ACHN (cell line): ENCODE measurements at regions not wholly inside any gene's neighbourhood (a gene's known extent, or its start where the extent isn't known, plus 50 kb on each side); places are given as distances from the start of the nearest gene placed in this dataset.
A peak's percentile ranks its signal among the peaks of the same experiment; 100 is the strongest.
"Not testable (repeated sequence)": the region's sequence is repeated elsewhere in the genome, so short reads cannot be mapped to it uniquely, and the experiment has no call there.

ENCODE experiments used
- DNase-seq: peaks from one replicate; pipeline ENCODE4 v3.0.0-alpha.2; 2015
- in situ Hi-C: cut with HindIII; loops from 2 replicates; pipeline ENCODE4 v1.10.0; 2017; ENCODE audit warnings: low sequenced_read_pairs, low pct_ligation_motif_present, low pct_unique_long_range_greater_than_20kb

DNA sequence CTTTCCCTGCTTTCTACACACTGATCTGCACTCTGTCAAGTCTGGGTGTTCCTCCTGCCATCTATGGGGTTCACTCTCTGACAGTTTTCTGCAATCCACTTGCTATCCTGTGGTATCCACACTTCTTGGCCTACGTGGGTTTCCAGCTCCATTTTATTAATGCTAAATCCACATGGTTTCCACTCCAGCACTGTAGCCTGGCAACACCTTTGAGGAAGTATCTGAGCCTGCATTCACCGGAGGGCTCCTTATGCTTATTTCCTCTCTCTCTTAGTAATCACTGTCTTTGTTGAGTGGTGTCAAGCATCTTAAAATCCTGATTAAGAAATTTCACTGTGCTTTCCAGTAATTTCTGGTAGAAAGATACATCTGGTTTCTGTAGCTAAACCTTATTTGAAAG is 703.7 kb downstream of the TMEM121 start:
- no peak for DNase-seq
- in situ Hi-C loops, result no loop called here

DNA sequence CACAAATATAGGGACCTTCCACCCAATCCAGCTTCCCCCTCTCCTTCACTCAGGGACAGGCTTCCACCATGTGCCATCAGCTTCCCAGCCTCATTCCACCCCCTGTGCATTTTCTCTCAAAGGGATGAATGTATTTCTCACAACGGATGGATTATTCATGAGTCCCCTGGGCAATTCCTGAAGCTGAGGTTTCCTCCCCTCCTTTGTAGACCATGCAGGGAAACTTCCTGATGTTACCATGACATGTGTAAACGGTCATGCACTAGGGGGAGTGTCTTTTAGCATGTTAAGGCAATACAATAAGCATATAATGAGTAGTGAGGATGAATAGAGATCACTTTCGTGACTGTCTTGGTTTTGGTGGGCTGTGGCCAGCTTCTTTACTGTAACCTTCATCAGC is 706.8 kb downstream of the TMEM121 start:
- DNase-seq, in situ Hi-C loops: not testable (repeated sequence)

GRCh38 chr14:106234525-106235254 is 708.3 kb downstream of the TMEM121 start:
- DNase-seq, in situ Hi-C loops: not testable (repeated sequence)

DNA sequence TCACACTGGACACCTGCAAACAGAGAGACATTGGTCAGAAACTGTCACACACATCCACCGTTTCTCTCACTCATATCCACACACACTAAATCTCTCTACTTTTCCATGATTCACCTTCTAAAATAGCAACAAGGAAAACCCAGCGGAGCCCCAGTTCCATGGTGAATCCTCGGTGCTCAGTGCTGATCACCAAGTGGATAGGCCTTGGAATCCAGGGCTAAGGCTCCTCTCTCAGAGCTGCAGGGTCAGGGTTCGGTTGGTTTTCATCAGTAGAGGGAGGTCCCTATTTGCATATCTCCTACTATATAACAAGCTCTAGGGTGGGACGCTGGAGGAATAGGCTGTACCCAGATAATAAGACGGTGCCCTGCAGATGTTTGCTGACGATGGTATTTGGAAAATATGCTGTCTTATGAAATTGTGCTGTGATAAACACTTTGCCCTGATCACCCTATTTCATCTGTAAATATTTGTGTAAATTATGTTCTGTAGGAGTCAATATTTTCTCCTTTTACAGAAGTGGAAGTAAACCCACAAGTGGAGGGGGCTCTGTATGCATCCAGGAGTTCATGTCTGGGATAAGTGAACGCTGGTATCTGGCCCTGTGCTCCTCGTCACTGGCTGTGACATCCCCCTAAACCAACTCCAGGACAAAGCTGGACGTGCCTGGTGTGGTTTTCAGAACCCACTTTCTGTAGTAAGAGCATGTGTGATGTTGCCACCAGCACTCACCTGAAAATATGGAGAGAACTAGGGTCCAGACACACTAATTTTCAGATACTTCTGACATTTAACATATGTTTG is 709.2 kb downstream of the TMEM121 start:
- in situ Hi-C loops, result no loop called here
- DNase-seq, result no peak

DNA sequence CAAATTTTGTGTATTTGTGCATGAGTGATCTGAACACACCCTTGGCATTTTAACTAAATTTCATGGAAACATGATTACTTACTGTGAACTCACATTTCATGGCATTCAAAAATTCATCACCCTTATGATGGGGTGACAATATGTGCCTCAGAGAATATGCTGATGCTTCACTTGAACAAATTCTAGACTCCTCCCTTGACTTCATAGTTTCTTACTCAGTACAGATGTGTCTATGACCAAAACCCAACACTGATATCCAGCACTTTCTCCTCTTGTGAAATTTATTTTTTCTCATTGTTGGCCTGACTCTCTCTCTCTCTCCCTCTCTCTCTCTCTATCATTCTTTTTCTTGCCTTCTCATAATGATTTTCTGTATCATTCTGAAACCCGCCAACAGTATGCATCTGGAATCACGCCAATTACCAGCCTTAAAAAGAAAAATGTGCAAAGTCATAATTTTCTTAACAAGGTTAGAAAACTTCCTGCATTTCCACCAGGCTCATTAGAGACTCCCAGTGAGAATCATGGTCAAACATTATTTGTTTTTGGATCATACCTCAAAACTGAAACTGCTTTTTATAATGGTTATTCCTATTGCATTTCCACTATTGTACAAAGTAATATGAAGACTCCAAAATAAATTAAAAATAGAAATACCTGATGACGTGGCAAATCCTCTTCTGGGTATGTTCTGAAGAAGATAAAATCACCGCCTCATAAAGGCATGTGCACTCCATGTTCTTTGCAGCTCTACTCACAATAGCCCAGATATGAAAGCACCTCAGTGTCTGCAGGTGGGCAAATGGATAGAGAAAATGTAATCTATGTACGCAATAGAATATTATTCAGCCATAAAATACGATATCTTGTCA is 722.2 kb downstream of the TMEM121 start:
- no peak for DNase-seq
- in situ Hi-C loops, result no loop called here

- in situ Hi-C loops, DNase-seq: not testable (repeated sequence)
Measured at GRCh38 chr14:106253995-106254394, 727.6 kb downstream of the TMEM121 start.

DNA sequence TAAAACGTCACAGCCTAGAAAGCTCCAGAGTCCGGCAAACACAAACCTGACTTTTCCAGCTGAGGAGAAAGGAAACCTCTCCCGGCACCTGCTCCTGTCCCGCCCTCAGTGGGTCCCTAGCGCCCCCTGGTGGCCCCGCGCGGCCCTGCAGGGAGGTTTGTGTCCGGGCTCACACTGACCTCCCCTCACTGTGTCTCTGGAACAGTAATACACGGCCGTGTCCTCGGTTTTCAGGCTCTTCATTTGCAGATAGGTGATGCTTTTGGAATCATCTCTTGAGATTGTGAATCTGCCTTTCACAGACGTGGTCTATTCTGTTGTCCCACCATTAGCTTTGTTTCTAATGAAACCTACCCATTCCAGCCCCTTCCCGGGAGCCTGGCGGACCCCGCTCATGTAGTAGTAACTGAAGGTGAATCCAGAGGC is 731.2 kb downstream of the TMEM121 start:
- in situ Hi-C loops, result not testable (repeated sequence)
- DNase-seq, result peak; percentile 51

DNA sequence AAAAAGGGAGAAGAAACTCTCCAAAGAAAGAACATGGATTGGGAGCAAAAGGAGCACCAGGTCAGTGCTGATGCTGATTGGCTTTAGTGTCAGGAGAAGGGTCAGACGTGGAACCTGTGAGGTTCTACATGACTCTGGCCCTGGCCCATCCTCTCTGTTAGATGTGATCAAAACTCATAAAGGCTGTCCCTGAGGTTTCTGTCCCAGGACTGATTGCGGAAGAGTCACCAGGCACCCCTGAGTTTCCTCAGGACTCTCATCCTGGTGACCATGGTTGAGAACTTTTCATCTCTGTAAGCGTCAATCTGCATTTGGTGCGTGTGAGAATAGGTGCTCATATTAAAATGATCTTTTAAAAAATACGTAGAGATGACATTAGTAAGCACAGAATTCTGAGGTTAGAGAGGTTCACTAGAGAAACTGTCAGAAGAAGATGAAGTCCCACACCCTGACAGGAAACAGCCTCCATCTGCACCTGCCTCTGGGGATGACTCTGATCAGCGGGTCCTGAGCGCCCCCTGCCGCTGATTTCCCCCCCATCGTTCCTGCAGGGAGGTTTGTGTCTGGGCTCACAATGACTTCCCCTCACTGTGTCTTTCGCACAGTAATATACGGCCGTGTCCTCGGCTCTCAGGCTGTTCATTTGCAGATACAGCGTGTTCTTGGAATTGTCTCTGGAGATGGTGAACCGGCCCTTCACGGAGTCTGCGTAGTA is 741.8 kb downstream of the TMEM121 start:
- in situ Hi-C loops, result no loop called here
- DNase-seq, result no peak

DNA sequence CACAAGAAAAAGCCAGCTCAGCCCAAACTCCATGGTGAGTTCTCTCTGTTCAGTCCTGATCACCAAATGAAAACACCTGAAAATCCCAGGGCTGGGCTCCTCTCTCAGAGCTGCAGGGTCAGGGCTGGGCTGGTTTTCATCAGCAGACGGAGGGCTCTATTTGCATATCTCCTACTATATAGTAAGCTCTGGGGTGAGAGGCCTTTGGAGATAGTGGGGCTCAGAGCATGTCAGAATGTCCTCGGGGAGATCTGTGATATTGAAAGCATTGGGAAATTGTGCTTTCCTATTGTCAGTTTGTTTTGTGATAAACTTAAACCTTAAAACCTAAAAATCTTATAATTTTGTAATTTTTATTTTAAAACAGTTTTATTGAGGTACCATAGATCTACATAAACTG is 742.6 kb downstream of the TMEM121 start:
- no peak for DNase-seq
- in situ Hi-C loops, result no loop called here

- no peak for DNase-seq
- in situ Hi-C loops, result no loop called here
Measured at GRCh38 chr14:106269451-106270204, 743.2 kb downstream of the TMEM121 start.

- DNase-seq, in situ Hi-C loops: not testable (repeated sequence)
Measured at GRCh38 chr14:106270476-106271121, 744.2 kb downstream of the TMEM121 start.

DNA sequence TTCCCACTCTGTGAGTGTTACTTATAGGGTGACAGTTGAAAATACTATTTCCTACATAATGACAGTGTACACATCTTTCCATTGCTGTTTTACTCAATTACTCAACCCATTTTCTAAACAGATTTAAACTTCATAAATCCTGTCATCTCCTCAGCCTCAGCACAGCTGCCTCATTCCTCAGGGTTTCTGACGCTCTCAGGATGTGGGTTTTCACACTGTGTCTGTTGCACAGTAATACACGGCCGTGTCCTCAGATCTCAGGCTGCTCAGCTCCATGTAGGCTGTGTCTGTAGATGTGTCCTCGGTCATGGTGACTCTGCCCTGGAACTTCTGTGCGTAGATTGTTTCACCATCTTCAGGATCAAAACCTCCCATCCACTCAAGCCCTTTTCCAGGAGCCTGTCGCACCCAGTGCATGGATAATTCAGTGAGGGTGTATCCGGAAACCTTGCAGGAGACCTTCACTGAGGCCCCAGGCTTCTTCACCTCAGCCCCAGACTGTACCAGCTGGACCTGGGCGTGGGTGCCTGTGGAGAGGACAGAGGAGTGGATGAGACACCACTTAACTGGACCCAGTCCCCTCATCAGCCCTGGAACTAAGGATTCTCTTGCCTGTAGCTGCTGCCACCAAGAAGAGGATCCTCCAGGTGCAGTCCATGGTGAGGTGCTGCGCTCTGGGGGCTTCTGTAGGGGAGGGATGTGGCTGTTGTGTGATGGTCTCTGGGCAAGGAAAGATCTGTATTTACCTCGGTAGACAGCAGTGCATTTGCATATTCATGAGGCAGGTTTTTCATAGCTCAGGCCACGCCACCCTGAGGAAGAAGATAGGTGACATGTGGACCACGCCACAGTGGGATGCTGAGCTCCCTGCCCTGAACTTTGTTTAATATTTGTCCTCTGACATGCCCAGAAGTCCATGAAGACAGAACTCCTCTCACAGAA is 750.2 kb downstream of the TMEM121 start:
- no peak for DNase-seq
- in situ Hi-C loops, result no loop called here

DNA sequence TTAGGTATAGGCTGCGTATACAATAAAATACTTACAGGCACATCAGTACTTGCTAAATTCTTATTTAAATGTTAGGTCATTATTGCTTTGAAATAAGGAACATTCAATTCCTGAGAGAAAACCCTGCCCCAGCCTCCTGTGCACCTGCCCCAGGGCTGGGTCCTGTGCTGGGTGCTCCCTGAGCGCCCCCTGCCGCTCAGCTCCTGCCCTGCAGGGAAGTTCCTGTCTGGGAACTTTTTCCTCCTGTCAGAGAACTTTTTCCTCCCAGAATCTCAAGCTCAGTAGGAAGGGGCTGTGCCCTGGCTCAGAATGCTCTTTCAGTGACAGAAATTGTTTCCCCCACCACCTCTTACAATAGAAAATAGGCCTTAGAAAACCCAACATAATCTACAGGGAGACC is 751.1 kb downstream of the TMEM121 start:
- in situ Hi-C loops, result no loop called here
- peak; percentile 22 for DNase-seq

- in situ Hi-C loops, result no loop called here
- no peak for DNase-seq
Measured at GRCh38 chr14:106280876-106281275, 754.5 kb downstream of the TMEM121 start.

- in situ Hi-C loops, result no loop called here
- DNase-seq, result no peak
Measured at GRCh38 chr14:106286697-106287290, 760.4 kb downstream of the TMEM121 start.

DNA sequence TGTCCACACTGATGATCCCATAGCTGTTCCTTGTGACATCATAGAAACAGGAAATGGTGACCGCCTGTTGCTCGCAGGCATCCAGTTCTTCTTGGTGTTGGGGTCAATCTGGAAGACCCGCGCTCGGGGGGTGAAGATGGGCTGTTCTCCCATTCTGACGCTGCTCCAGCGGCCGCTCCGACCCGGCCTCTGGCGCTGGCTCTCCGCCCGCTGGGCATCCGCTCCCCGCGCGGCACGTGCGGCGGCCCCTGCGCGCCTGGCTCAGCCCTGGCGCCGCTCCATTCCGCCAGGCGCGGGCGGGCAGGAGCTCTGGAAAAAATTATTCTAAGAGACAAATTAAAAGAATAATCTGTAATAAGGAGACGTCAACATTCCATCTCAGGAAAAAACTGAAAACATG is 761.1 kb downstream of the TMEM121 start:
- in situ Hi-C loops, result no loop called here
- DNase-seq, result no peak
